SJSA1 (cell line): ENCODE measurements at regions not wholly inside any gene's neighbourhood (a gene's known extent, or its start where the extent isn't known, plus 50 kb on each side); places are given as distances from the start of the nearest gene placed in this dataset.

Experiments
- DNase-seq, 2 experiments: peaks; one replicate each; pipeline ENCODE4 v3.0.0-alpha.2; 2015 to 2020; ENCODE audit warnings: low spot score in 2 of 2, low read depth in 1 of 2
- H3K27ac ChIP-seq: fragments of 250-450 bp; sonication (Bioruptor Pico); 2 replicates; pipeline ENCODE4 v1.5.1; 2020; ENCODE audit warnings: mild to moderate bottlenecking, moderate library complexity
- H3K27me3 ChIP-seq: fragments of 250-450 bp; sonication (Bioruptor Pico); replicated peaks from 2 replicates; pipeline ENCODE4 v1.5.1; 2020; ENCODE audit warnings: mild to moderate bottlenecking, moderate library complexity
- H3K36me3 ChIP-seq: fragments of 250-450 bp; sonication (Bioruptor Pico); 2 replicates; pipeline ENCODE4 v1.5.1; 2020; ENCODE audit warnings: mild to moderate bottlenecking
- H3K4me1 ChIP-seq: fragments of 250-450 bp; sonication (Bioruptor Pico); replicated peaks from 2 replicates; pipeline ENCODE4 v1.6.1; 2021; ENCODE audit warnings: mild to moderate bottlenecking
- H3K4me3 ChIP-seq: fragments of 250-450 bp; sonication (Bioruptor Pico); 2 replicates; pipeline ENCODE4 v1.5.1; 2020; ENCODE audit warnings: mild to moderate bottlenecking
- H3K9me3 ChIP-seq: fragments of 250-450 bp; sonication (Bioruptor Pico); replicated peaks from 2 replicates; pipeline ENCODE4 v1.5.1; 2020; ENCODE audit warnings: mild to moderate bottlenecking

DNA sequence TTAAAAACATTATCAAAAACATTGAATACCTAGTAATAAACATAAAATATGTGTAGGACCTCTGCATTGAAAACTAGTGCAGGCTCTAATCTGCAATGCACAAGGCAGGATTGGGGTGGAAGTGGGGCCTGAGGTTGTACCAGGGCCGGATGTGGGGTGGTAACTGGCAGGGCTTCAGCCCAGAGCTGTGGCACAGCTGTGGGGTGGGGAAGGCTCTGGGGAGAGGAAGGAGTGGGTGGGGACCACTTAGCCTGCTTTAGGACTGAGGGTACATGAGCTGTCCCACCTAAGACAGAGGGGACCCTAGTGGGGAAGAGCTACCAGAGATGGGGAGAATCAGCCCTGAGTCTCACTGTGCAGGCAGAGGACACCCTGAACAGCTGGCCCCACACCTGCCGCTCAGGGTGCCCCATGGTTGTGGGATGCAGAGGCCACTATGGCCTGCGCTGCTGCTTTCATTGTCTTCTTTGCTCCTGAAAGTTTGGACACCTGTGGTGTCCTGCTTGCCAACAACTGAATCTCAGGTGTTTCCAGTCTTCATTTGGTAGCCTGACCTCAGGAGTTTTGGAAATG lies 311.4 kb downstream of the TLE4 start:
- Histone ChIP-seq H3K4me3 (no peak overlapping the region), H3K27me3 (no peaks in the 10 kb centered on the region), H3K9me3 (no peaks in the 10 kb centered on the region), H3K27ac (no peak overlapping the region), H3K4me1 (no peaks in the 10 kb centered on the region), H3K36me3 (no peaks in the 10 kb centered on the region)
- no peak for DNase-seq

DNA sequence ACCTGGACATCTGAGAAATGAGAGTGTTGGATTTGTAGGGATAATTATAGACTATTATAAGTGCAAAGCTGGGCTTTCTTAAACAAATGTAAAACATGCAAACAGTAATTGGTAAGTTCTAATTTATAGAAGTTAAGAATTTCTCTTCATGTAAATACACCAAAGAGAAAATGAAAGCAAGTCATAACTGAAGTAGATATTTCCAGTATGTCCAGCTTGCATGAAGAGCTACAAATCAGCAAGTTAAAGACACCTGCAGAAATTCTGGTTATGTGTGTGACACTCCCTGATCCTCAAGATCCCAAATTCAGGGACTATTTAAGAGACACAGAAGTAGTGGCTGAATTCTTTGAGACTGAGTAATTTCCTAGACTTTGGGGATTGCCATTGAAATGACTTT lies 308.9 kb downstream of the TLE4 start:
- Histone ChIP-seq H3K27ac (no peak overlapping the region), H3K27me3 (no peaks in the 10 kb centered on the region), H3K4me3 (no peak overlapping the region), H3K9me3 (no peaks in the 10 kb centered on the region), H3K36me3 (no peaks in the 10 kb centered on the region), H3K4me1 (no peaks in the 10 kb centered on the region)
- DNase-seq = no peak

DNA sequence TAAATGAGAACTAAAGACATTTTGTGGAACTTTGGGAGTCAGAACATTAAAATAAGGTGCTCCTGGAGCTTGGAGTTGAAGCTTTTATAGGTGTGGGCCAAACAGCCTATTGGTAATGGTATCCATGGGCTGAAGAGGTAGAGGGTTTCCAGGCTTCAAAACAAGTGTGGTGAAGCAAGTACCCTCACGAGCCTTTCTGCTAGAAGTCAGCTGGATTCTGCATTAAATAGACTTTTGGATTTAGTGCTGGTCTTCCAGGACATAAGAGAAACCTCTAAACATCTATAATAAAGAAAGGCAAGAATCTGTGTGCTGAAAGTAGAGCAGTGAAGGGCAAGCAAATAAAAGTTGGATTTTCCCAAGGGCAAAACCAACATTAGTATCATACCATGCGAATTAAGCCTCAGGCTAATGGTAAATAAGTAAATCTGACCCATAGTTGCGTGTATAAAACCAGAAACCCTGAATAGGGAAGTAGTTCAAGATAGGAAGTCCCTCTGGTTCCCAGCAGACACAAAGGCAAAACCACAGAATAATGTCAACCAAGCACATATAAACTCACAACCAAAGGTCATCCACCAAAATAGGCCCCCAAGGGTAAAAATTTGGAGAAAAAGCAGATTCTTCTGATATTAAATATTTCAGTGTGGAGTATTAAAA lies 306.3 kb downstream of the TLE4 start:
- Histone ChIP-seq H3K27me3 (no peaks in the 10 kb centered on the region), H3K4me1 (no peaks in the 10 kb centered on the region), H3K36me3 (no peaks in the 10 kb centered on the region), H3K27ac (no peak overlapping the region), H3K4me3 (no peak overlapping the region), H3K9me3 (no peaks in the 10 kb centered on the region)
- no peak for DNase-seq

DNA sequence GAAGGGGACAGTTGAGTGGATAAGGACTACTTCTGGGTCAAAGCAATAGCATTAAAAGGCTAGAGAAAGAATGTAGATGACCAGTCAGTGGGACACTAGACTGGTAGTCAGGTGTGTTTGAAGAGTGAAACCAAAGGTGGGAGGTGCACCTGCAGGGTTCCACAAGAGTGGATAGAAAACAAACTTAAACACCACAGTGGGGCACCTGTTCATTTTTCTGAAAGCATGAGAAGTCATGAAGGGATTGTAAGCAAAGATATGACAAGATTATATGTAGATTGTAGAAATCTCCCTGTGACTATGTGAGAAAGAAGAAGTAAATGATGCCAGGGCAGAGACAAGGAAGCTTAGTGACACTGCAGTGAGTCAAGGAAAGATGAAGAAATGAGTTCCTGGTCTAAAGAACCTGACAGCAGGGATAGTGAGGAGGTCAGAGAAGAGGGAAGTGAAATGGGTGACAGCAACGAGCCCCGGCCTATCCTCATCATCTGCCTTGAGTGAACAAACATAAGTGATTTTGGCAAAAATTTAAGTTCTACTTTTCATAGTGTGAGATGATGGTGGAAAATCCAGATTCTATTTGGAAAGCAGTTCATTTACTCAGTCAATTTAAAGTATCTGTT lies 296.9 kb downstream of the TLE4 start:
- Histone ChIP-seq H3K27me3 (no peaks in the 10 kb centered on the region), H3K4me1 (no peaks in the 10 kb centered on the region), H3K9me3 (no peaks in the 10 kb centered on the region), H3K27ac (no peak overlapping the region), H3K36me3 (no peaks in the 10 kb centered on the region), H3K4me3 (no peak overlapping the region)
- no peak for DNase-seq

DNA sequence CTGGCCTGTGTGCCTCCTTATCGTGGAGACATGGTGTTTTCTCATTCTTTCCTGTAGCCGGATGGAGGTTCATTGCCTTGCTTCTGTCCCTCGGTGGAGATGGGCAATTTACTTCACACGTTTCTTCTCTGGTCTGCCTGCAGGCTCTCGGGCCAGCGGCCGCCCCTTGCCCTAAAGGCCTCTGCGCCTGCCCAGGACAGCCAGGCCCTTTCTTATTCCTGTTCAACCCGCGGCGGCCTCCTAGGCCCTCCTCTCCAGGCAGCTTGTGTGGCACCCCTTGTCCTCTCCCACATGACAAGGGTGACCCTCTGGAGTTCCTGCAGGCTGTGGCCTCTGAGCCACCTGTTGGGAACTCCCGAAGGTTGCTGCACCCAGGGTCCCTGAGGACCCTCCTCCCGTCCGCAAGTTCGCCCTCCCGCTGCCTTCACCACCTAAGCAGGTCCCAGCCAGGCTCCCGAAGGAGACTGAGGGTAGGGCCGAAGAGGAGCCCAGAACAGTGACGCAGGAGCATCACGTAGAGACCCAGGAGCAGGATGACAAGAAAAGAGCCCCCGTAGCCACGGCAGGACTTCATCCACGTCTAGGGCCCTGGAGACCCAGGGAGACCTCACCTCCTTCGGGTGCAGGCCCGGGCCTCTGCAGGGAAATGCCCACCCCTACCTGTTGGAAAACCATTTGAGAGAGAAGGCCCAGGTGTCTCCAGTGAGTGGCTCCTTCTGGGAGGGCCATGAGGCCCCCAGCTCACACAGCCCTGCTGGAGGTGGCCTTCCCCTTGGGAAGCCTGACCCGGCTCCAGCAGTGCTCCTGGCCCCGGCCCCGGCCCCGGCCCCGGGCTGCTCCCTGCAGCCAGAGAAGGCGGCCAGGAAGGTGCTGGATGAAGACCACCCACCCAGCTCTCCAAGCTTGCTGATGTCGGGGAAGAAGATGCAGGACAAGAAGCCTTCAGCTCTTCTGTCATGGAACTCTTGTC lies 291.4 kb downstream of the TLE4 start:
- Histone ChIP-seq H3K27ac (no peak overlapping the region), H3K27me3 (no peaks in the 10 kb centered on the region), H3K4me1 (no peaks in the 10 kb centered on the region), H3K9me3 (no peaks in the 10 kb centered on the region), H3K36me3 (no peaks in the 10 kb centered on the region), H3K4me3 (no peak overlapping the region)
- DNase-seq = no peak

DNA sequence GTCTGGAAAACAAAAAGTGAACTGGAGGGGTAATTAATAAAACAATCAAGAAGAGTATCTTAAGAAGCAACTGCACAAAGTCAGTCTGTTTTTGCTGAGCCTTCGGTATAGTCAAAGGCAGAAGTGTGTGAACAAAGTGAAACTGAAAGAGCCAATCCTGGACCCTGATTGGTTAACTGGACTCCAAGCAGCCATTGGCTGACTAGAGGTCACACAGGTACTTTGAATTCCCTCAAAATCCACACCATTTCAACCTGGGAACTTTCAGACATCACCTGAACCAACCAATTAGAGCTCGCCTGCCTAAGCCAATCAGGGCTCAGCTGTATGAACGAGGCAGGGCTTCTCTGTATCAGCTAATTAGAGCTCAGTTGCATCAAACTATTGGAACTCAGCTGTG lies 286.7 kb downstream of the TLE4 start:
- Histone ChIP-seq H3K9me3 (no peaks in the 10 kb centered on the region), H3K36me3 (no peaks in the 10 kb centered on the region), H3K4me1 (no peaks in the 10 kb centered on the region), H3K27me3 (no peaks in the 10 kb centered on the region), H3K27ac (no peak overlapping the region), H3K4me3 (no peak overlapping the region)
- peak in 1 of 2 experiments; percentile 4 for DNase-seq

DNA sequence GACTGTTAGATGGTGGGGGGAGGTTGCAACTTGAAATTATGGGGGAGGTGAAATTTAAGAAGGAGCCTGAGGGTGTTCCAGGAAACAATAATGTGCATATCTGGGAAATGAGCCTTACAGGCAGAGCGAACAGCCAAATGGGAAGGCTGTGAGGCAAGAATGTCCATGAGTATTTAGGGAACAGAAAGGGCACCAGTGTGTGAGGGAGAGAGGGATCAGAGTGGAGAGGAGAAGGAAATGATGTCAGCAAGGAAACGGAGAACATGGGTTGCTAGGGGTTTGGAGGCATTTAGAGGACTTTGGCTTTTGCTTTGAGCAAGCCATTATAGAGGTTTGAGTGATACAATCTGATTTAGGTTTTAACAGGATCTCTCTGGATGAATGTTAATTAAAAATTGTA lies 285.4 kb downstream of the TLE4 start:
- DNase-seq = no peak
- Histone ChIP-seq H3K27ac (no peak overlapping the region), H3K9me3 (no peaks in the 10 kb centered on the region), H3K4me3 (no peak overlapping the region), H3K36me3 (no peaks in the 10 kb centered on the region), H3K4me1 (no peaks in the 10 kb centered on the region), H3K27me3 (no peaks in the 10 kb centered on the region)

DNA sequence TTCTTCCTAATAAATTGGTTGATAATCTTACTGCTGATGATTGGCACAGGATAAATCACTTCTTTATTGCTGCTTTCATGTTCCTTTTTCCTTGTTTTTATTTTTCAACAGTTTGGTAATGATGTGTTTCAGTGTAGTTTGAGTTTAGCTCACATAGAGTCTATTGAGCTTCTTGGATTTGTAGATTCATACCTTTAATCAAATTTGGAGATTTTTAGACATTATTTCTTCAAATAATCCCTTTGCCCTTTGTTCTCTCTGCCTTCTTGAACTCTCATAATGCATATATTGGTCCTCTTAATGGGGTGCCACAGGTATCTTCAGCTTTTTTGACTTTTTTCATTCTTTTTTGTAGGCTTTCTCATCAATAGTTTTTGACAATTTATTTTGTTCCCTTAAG lies 275.3 kb downstream of the TLE4 start:
- Histone ChIP-seq H3K4me3 (no peak overlapping the region), H3K27me3 (no peaks in the 10 kb centered on the region), H3K4me1 (no peaks in the 10 kb centered on the region), H3K27ac (no peak overlapping the region), H3K9me3 (peaks cover 5% of the 10 kb centered on the region; the same call in 1 of the 2 replicates), H3K36me3 (no peaks in the 10 kb centered on the region)
- no peak for DNase-seq

DNA sequence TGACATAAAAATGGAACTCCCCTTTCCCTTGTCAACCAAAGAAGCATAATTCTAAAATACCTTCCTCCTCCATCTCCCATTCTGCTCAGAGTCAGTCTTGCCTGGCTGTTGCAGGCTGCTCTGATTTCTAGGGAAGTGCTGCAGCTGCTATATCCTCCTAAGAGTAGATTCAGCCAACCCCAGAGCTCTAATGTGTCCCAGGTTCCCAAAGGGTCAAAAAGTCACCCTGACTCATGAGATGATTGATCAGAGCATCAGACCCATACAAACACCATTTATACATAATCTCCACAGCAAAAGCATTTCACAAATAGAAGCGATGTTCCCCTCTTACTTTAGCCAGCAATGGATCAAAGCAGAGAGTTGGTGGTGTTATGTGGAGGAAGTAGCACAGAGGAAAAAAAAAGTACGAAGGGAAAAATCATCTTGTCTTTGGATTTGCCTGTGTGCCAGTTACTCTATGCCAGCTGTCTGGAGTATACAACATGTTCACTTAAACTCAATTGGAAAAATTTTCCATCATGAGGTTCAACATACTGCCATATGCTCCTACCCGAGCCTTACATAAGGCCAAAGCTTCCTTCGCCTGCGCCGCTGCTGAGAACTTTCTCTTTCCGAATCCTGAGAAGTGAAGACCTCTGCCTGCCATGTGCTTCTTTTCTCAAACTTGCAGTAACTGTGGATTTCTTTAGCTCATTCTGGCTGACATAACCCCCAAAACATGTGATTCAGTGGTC lies 258.0 kb downstream of the TLE4 start:
- Histone ChIP-seq H3K9me3 (no peaks in the 10 kb centered on the region), H3K36me3 (no peaks in the 10 kb centered on the region), H3K27me3 (no peaks in the 10 kb centered on the region), H3K4me3 (no peak overlapping the region), H3K27ac (no peak overlapping the region), H3K4me1 (no peaks in the 10 kb centered on the region)
- no peak for DNase-seq

DNA sequence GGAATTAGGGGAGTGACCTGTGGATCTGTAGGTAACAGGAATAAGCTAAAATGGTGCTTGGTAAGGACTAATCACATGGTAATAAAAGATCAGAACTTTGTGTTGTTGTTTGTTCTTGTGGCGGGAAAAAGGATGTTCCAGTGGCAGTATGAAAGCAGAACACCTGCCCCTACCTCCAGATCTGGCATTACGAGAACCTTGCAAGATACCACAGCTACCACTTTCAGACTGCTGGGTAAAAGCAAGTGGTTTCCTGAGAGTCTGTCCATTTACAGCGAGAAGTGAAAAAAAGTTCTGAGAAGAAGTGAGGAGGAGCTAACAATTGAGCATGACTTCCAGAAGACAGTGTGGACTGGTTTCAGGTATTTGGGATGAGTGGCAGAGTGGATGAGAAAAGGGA lies 252.5 kb downstream of the TLE4 start:
- no peak for DNase-seq
- H3K27me3 ChIP-seq = no peaks in the 10 kb centered on the region
- H3K36me3 ChIP-seq = no peaks in the 10 kb centered on the region
- H3K27ac ChIP-seq = no peak overlapping the region
- no peaks in the 10 kb centered on the region for H3K9me3 ChIP-seq
- H3K4me3 ChIP-seq = no peak overlapping the region
- no peaks in the 10 kb centered on the region for H3K4me1 ChIP-seq

DNA sequence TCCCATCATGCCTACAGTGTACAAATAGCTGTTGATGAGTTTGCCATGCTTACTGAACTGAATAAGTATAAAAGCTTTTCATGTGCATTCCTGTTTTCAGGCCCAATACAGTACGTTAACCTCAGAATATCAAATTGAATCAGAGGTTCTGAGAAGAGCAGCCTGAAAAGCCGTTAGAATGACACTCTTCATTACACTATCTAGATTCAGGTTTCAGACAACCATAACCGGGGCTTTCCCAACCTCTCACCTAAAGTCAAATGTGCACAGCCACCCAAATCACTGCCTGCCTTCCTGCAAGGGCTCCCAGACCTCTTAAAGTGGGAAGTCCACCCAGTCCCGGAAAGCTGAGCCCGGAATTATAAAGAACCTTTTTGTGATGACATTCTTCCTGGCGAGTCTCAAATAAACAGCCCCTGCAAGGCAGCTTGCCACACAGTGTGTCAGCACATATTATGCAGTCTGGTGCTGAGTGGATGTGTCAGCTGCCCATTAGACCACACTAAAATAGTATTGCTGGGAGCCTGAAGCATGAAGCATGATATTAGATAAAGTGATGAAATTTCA lies 245.8 kb downstream of the TLE4 start:
- H3K9me3 ChIP-seq = no peaks in the 10 kb centered on the region
- no peaks in the 10 kb centered on the region for H3K36me3 ChIP-seq
- H3K27me3 ChIP-seq = no peaks in the 10 kb centered on the region
- DNase-seq = peak in 1 of 2 experiments; percentile 4
- peaks cover 10% of the 10 kb centered on the region for H3K4me1 ChIP-seq
- H3K4me3 ChIP-seq = no peak overlapping the region
- H3K27ac ChIP-seq = no peak overlapping the region

DNA sequence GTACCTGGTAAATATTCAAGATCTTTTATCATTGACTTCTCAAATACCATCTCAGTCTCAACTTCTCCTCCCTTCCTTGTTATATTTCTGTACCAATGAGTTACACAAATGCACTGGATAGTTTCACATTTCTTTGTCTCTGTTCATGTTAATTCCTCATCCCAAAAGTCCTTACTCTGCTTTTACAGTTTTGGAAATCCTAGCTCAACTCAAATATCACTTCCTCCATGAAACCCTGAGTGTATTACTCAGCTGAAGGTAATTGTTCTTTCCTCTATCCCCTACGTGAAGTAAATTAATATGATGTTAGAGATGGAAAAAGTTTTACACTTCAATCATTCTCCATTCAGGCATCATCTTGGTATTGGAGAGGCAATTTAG lies 241.5 kb downstream of the TLE4 start:
- Histone ChIP-seq H3K9me3 (no peaks in the 10 kb centered on the region), H3K36me3 (no peaks in the 10 kb centered on the region), H3K27me3 (no peaks in the 10 kb centered on the region), H3K4me1 (peaks cover 33% of the 10 kb centered on the region), H3K4me3 (no peak overlapping the region), H3K27ac (no peak overlapping the region)
- DNase-seq = no peak
